CD4-positive, alpha-beta memory T cell (primary cell): ENCODE measurements at regions not wholly inside any gene's neighbourhood (a gene's known extent, or its start where the extent isn't known, plus 50 kb on each side); places are given as distances from the start of the nearest gene placed in this dataset.

Experiments used
- CTCF ChIA-PET: fragments of 350-600 bp; sonication (Branson Sonifier 250); formaldehyde crosslinking; loops from one replicate; lab custom pipeline; 2021; ENCODE audit warnings: inconsistent platforms; ENCODE audit not compliant: partially characterized antibody; lab: Charles Lee
- POLR2A ChIA-PET: fragments of 350-600 bp; sonication (Branson Sonifier 250); formaldehyde crosslinking; loops from one replicate; lab custom pipeline; 2021; ENCODE audit not compliant: partially characterized antibody; lab: Charles Lee
- DNase-seq, 5 donors: peaks; one replicate each; pipeline versions ENCODE4 v3.0.0 to v3.0.0-alpha.2; 2020 to 2022; ENCODE audit warnings: mixed read lengths in 1 of 5
- H3K27ac ChIP-seq: one replicate; pipeline ENCODE4 v1.7.0; 2013; ENCODE audit warnings: low read depth, low read length
- H3K27me3 ChIP-seq: 2 replicates; pipeline ENCODE4 v1.7.0; 2013; ENCODE audit warnings: mild to moderate bottlenecking, low read length, moderate library complexity; ENCODE audit not compliant: insufficient read depth
- H3K36me3 ChIP-seq: 2 replicates; pipeline ENCODE4 v1.7.0; 2013; ENCODE audit warnings: mild to moderate bottlenecking, low read length, moderate library complexity; ENCODE audit not compliant: insufficient read depth
- H3K4me1 ChIP-seq: 2 replicates; pipeline ENCODE4 v1.7.0; 2013; ENCODE audit warnings: mild to moderate bottlenecking, low read length, moderate library complexity; ENCODE audit not compliant: insufficient read depth
- H3K4me3 ChIP-seq, 2 donors: one replicate each; pipeline ENCODE4 v1.7.0; 2013; ENCODE audit warnings: low read length in 2 of 2, mild to moderate bottlenecking in 1 of 2
- H3K9me3 ChIP-seq, 2 donors: one replicate each; pipeline ENCODE4 v1.7.0; 2013; ENCODE audit warnings: low read length in 2 of 2, control low read depth in 1 of 2; ENCODE audit not compliant: control insufficient read depth in 1 of 2
- H3K27ac Mint-ChIP-seq, 7 donors: one replicate each; pipeline ENCODE4 v1.8.0; 2020 to 2021; ENCODE audit warnings: mixed read lengths in 7 of 7, mild to moderate bottlenecking in 6 of 7, inconsistent platforms in 3 of 7, moderate library complexity in 3 of 7
- H3K27me3 Mint-ChIP-seq, 2 donors: one replicate each; pipeline ENCODE4 v1.8.0; 2020 to 2021; ENCODE audit warnings: mixed read lengths in 2 of 2
- H3K36me3 Mint-ChIP-seq, 2 donors: one replicate each; pipeline ENCODE4 v1.8.0; 2020 to 2021; ENCODE audit warnings: mixed read lengths in 2 of 2, inconsistent platforms in 1 of 2, mild to moderate bottlenecking in 1 of 2
- H3K4me1 Mint-ChIP-seq, 4 donors: one replicate each; pipeline ENCODE4 v1.8.0; 2020 to 2021; ENCODE audit warnings: mixed read lengths in 4 of 4, mild to moderate bottlenecking in 1 of 4
- H3K4me3 Mint-ChIP-seq, 8 donors: one replicate each; pipeline ENCODE4 v1.8.0; 2020 to 2021; ENCODE audit warnings: mixed read lengths in 8 of 8, mild to moderate bottlenecking in 7 of 8, moderate library complexity in 6 of 8, inconsistent platforms in 3 of 8
- H3K9me3 Mint-ChIP-seq, 8 donors: one replicate each; pipeline ENCODE4 v1.8.0; 2020 to 2021; ENCODE audit warnings: mixed read lengths in 8 of 8, mild to moderate bottlenecking in 5 of 8, inconsistent platforms in 3 of 8, moderate library complexity in 1 of 8
- intact Hi-C: fragments of 100-400 bp; cut with micrococcal nuclease; formaldehyde crosslinking; loops from one replicate; pipeline ENCODE4 v1.15.1; 2023

DNA sequence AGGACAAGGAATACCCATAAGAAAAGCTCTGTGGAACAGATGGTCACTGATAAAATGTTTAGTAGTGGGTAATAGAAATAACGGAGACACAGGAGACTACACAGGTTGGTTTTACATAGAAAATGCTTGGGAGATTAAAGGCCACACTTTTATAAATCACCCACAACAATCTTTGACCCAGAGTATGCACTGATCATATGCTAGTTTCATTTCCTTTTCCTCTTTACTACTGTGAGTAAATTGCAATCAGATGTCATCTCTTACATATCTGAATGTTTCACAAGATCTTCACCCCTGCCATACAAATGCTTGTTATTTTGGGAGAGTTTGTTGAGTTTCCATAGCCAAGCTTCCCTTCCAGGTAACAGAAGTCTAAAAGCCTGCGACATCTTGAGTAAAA is 978.4 kb upstream of the KLHL29 start:
- no peaks in the 10 kb centered on the region for H3K27me3 Mint-ChIP-seq
- H3K4me1 Mint-ChIP-seq: no peaks in the 10 kb centered on the region
- Histone ChIP-seq H3K27me3 (no peaks in the 10 kb centered on the region), H3K36me3 (no peaks in the 10 kb centered on the region), H3K4me1 (no peaks in the 10 kb centered on the region), H3K9me3 (peaks cover 0 to 3% of the 10 kb centered on the region in 2 donors), H3K27ac (no peak overlapping the region), H3K4me3 (no peak overlapping the region)
- no peak overlapping the region for H3K4me3 Mint-ChIP-seq
- DNase-seq: no peak
- peaks cover 0 to 17% (median 7%) of the 10 kb centered on the region in 8 donors for H3K9me3 Mint-ChIP-seq
- no peaks in the 10 kb centered on the region for H3K36me3 Mint-ChIP-seq
- ChIA-PET POLR2A (no interaction called here), CTCF (no interaction called here)
- intact Hi-C loops: no loop called here
- no peak overlapping the region for H3K27ac Mint-ChIP-seq

- intact Hi-C loops: no loop called here
- H3K36me3 ChIP-seq: no peaks in the 10 kb centered on the region
- H3K27me3 ChIP-seq: no peaks in the 10 kb centered on the region
- H3K4me3 Mint-ChIP-seq: no peak overlapping the region
- no peaks in the 10 kb centered on the region for H3K27me3 Mint-ChIP-seq
- H3K4me1 ChIP-seq: no peaks in the 10 kb centered on the region
- ChIA-PET POLR2A (no interaction called here), CTCF (no interaction called here)
- H3K36me3 Mint-ChIP-seq: no peaks in the 10 kb centered on the region
- H3K9me3 Mint-ChIP-seq: peaks cover 2 to 29% (median 9%) of the 10 kb centered on the region in 8 donors
- H3K27ac ChIP-seq: no peak overlapping the region
- H3K27ac Mint-ChIP-seq: no peak overlapping the region
- H3K4me3 ChIP-seq: no peak overlapping the region
- no peak for DNase-seq
- H3K9me3 ChIP-seq: no peaks in the 10 kb centered on the region
- H3K4me1 Mint-ChIP-seq: no peaks in the 10 kb centered on the region
Observed at GRCh38 chr2:22420076-22420475, 964.9 kb upstream of the KLHL29 start.

DNA sequence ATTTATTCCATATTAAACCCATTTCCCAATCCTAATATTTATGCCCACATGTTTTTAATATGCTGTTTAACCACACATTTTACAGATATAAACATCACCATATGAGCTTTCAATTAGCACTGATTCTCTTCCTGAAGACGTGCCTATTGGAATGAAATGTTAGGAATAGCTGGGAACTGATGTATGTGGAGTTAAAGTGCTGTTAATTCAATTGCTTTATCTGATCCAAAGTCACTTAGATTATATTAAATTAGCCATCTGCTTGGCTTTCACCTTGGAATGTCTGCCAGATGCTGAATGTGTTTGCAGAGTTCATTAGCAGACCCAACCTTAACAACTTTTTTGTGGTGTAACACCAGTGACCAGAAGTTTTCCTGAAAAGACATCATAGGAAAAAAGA is 942.9 kb upstream of the KLHL29 start:
- H3K27me3 ChIP-seq: no peaks in the 10 kb centered on the region
- DNase-seq: no peak
- H3K27ac Mint-ChIP-seq: no peak overlapping the region
- no peaks in the 10 kb centered on the region for H3K4me1 Mint-ChIP-seq
- intact Hi-C loops: no loop called here
- H3K36me3 Mint-ChIP-seq: no peaks in the 10 kb centered on the region
- H3K4me3 ChIP-seq: no peak overlapping the region
- H3K36me3 ChIP-seq: no peaks in the 10 kb centered on the region
- H3K9me3 Mint-ChIP-seq: peaks cover 0 to 6% (median 4%) of the 10 kb centered on the region in 8 donors
- ChIA-PET POLR2A (no interaction called here), CTCF (no interaction called here)
- no peak overlapping the region for H3K4me3 Mint-ChIP-seq
- H3K4me1 ChIP-seq: no peaks in the 10 kb centered on the region
- H3K9me3 ChIP-seq: no peaks in the 10 kb centered on the region
- H3K27me3 Mint-ChIP-seq: no peaks in the 10 kb centered on the region
- H3K27ac ChIP-seq: no peak overlapping the region

- Histone ChIP-seq H3K27ac (no peak overlapping the region), H3K36me3 (no peaks in the 10 kb centered on the region), H3K9me3 (no peaks in the 10 kb centered on the region), H3K27me3 (no peaks in the 10 kb centered on the region), H3K4me1 (no peaks in the 10 kb centered on the region), H3K4me3 (no peak overlapping the region)
- Mint-ChIP-seq H3K4me3 (no peak overlapping the region), H3K9me3 (peaks cover 0 to 8% (median 5%) of the 10 kb centered on the region in 8 donors), H3K36me3 (no peaks in the 10 kb centered on the region), H3K4me1 (no peaks in the 10 kb centered on the region), H3K27ac (no peak overlapping the region), H3K27me3 (no peaks in the 10 kb centered on the region)
- DNase-seq: no peak
- ChIA-PET CTCF (no interaction called here), POLR2A (no interaction called here)
- intact Hi-C loops: no loop called here
Observed at GRCh38 chr2:22444281-22444680, 940.7 kb upstream of the KLHL29 start.

- intact Hi-C loops: no loop called here
- Histone ChIP-seq H3K27me3 (no peaks in the 10 kb centered on the region), H3K4me3 (no peak overlapping the region), H3K36me3 (no peaks in the 10 kb centered on the region), H3K27ac (no peak overlapping the region), H3K4me1 (no peaks in the 10 kb centered on the region), H3K9me3 (no peaks in the 10 kb centered on the region)
- POLR2A ChIA-PET: no interaction called here
- H3K27me3 Mint-ChIP-seq: no peaks in the 10 kb centered on the region
- peaks cover 0 to 16% (median 5%) of the 10 kb centered on the region in 8 donors for H3K9me3 Mint-ChIP-seq
- no peak overlapping the region for H3K4me3 Mint-ChIP-seq
- H3K36me3 Mint-ChIP-seq: no peaks in the 10 kb centered on the region
- no peak for DNase-seq
- CTCF ChIA-PET: no interaction called here
- H3K4me1 Mint-ChIP-seq: no peaks in the 10 kb centered on the region
- no peak overlapping the region for H3K27ac Mint-ChIP-seq
Observed at GRCh38 chr2:22449696-22450095, 935.3 kb upstream of the KLHL29 start.

DNA sequence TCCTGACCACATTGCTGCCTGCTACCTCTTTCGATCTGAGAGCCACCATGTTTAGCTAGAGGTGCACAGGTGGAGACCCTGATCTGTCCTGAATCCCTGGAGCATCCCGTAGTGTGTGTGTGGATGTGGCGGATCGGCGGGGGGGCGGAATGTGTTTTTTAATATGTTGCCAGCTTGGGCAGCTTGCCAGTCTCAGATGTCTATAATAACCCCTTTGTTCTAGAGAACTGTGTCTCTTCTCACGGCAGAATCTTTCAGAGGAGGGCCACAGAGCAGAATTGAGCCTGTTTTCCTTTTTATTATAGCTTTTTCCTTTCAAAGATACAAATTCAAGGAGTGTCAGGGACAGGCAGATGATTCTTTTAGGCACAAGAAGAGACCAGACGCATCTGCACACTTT is 934.1 kb upstream of the KLHL29 start:
- H3K27me3 ChIP-seq: no peaks in the 10 kb centered on the region
- no peak overlapping the region for H3K27ac ChIP-seq
- no peaks in the 10 kb centered on the region for H3K27me3 Mint-ChIP-seq
- no peaks in the 10 kb centered on the region for H3K36me3 ChIP-seq
- ChIA-PET CTCF (no interaction called here), POLR2A (no interaction called here)
- intact Hi-C loops: no loop called here
- no peaks in the 10 kb centered on the region for H3K9me3 ChIP-seq
- H3K9me3 Mint-ChIP-seq: peaks cover 0 to 14% (median 5%) of the 10 kb centered on the region in 8 donors
- no peaks in the 10 kb centered on the region for H3K4me1 ChIP-seq
- H3K4me1 Mint-ChIP-seq: no peaks in the 10 kb centered on the region
- H3K4me3 ChIP-seq: no peak overlapping the region
- H3K4me3 Mint-ChIP-seq: no peak overlapping the region
- H3K36me3 Mint-ChIP-seq: no peaks in the 10 kb centered on the region
- H3K27ac Mint-ChIP-seq: no peak overlapping the region
- no peak for DNase-seq

DNA sequence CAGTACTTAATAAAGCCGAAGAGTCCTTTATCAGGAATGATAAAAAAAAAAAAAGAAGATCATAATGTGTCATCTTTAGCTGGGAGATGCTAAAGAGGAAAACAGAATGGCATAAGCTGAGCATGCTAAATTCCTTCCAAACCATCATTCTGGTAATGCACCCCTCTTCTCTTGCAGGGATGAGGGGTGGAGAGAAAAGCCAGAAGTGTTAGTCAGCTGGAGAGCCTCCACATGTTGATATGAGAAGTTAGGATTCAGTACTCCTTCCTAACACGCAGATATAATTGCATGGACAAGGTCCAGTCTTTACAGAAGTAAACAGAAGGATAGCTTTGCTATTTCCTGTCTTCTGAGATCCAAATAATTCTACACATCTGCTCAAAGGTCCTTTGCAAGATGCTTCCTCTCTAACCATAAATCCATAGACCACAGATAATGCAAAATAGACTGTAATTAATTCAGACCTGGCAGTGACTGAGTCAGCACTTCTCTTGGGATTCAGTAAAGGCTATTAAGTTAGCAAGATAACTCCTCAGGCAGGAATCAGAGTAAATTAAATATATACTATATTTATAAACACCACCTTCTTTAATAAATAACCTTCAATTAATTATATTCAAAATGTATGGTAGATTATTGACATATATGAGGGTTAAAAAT is 930.0 kb upstream of the KLHL29 start:
- Mint-ChIP-seq H3K4me3 (no peak overlapping the region), H3K36me3 (no peaks in the 10 kb centered on the region), H3K4me1 (no peaks in the 10 kb centered on the region), H3K9me3 (peaks cover 0 to 16% (median 3%) of the 10 kb centered on the region in 8 donors), H3K27ac (no peak overlapping the region), H3K27me3 (no peaks in the 10 kb centered on the region)
- H3K9me3 ChIP-seq: no peaks in the 10 kb centered on the region
- no peaks in the 10 kb centered on the region for H3K4me1 ChIP-seq
- ChIA-PET CTCF (no interaction called here), POLR2A (no interaction called here)
- H3K4me3 ChIP-seq: no peak overlapping the region
- H3K27ac ChIP-seq: no peak overlapping the region
- intact Hi-C loops: no loop called here
- no peaks in the 10 kb centered on the region for H3K27me3 ChIP-seq
- H3K36me3 ChIP-seq: no peaks in the 10 kb centered on the region
- DNase-seq: no peak

DNA sequence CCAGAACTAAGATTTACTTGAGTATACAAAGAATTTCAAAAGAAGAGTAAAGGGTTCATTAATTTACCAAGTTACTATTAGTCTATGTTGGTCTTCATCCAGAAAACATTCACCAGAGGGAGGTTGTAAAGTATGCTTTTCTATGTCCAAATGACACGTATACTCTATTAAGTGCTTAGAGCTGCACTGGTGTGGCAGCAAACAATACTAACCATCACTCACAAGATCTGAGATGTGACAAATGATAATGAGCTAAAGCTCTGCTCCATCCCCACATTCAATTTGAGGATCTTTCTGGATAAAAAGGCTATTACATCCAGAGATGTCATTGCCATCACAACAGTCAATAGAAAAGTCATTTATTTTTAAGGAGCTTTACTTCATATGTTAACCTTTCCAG is 926.5 kb upstream of the KLHL29 start:
- no peaks in the 10 kb centered on the region for H3K4me1 ChIP-seq
- H3K27ac Mint-ChIP-seq: no peak overlapping the region
- intact Hi-C loops: no loop called here
- H3K9me3 ChIP-seq: no peaks in the 10 kb centered on the region
- H3K4me1 Mint-ChIP-seq: no peaks in the 10 kb centered on the region
- H3K4me3 ChIP-seq: no peak overlapping the region
- no peaks in the 10 kb centered on the region for H3K27me3 ChIP-seq
- no peak overlapping the region for H3K27ac ChIP-seq
- no peaks in the 10 kb centered on the region for H3K27me3 Mint-ChIP-seq
- H3K36me3 ChIP-seq: no peaks in the 10 kb centered on the region
- ChIA-PET POLR2A (no interaction called here), CTCF (no interaction called here)
- H3K9me3 Mint-ChIP-seq: peaks cover 0 to 11% (median 3%) of the 10 kb centered on the region in 8 donors
- no peak overlapping the region for H3K4me3 Mint-ChIP-seq
- no peaks in the 10 kb centered on the region for H3K36me3 Mint-ChIP-seq
- no peak for DNase-seq
